Panc1 (cell line): ENCODE measurements at regions not wholly inside any gene's neighbourhood (a gene's known extent, or its start where the extent isn't known, plus 50 kb on each side); places are given as distances from the start of the nearest gene placed in this dataset.

Source experiments
- ATAC-seq: fragments of 200-7000 bp; cut with Tn5 transposase; 2 replicates; pipeline ENCODE4 v1.9.1; 2020; ENCODE audit warnings: mild to moderate bottlenecking, moderate library complexity
- BruUV-seq: library from RNA; stranded (reverse); fragments of 400-500 nt; replicated peaks from 2 replicates; lab custom pipeline; 2021; lab: Mats Ljungman, UMichigan
- CTCF ChIA-PET: fragments of 300-600 bp; sonication (Branson Sonifier 250); formaldehyde crosslinking; loops from one replicate; lab custom pipeline; 2022; ENCODE audit warnings: antibody characterized with exemption; lab: Charles Lee
- POLR2A ChIA-PET: fragments of 300-600 bp; sonication (Branson Sonifier 250); formaldehyde crosslinking; loops from one replicate; lab custom pipeline; 2022; ENCODE audit warnings: antibody characterized with exemption; lab: Charles Lee
- DNase-seq: peaks from one replicate; pipeline ENCODE4 v3.0.0-alpha.2; 2010; ENCODE audit warnings: low read depth, low spot score
- H3K27ac ChIP-seq: 2 replicates; pipeline ENCODE4 v1.5.1; 2011; ENCODE audit warnings: mild to moderate bottlenecking, low read length, inconsistent platforms
- H3K27me3 ChIP-seq: fragments of 200-500 bp; sonication (Bioruptor generic); 2 replicates; pipeline ENCODE4 v1.6.0; 2014; ENCODE audit warnings: low read length, inconsistent platforms; ENCODE audit not compliant: control insufficient read depth, insufficient read depth
- H3K36me3 ChIP-seq: fragments of 200-500 bp; sonication (Bioruptor generic); 2 replicates; pipeline ENCODE4 v1.5.1; 2014; ENCODE audit warnings: inconsistent platforms, mild to moderate bottlenecking, low read length, moderate library complexity; ENCODE audit not compliant: control insufficient read depth, insufficient read depth
- H3K4me1 ChIP-seq: 2 replicates; pipeline ENCODE4 v1.5.1; 2011; ENCODE audit warnings: inconsistent platforms, mild to moderate bottlenecking, low read length, moderate library complexity; ENCODE audit not compliant: control insufficient read depth, insufficient read depth
- H3K4me3 ChIP-seq, 2 experiments: 2 replicates each; pipeline ENCODE4 v1.5.1; 2011 to 2012; ENCODE audit warnings: low read depth in 2 of 2, low read length in 2 of 2, mild to moderate bottlenecking in 2 of 2, inconsistent platforms in 1 of 2, moderate library complexity in 1 of 2
- H3K9me3 ChIP-seq: fragments of 200-500 bp; sonication (Bioruptor generic); 2 replicates; pipeline ENCODE4 v1.5.1; 2014; ENCODE audit warnings: low read depth, mild to moderate bottlenecking, inconsistent platforms, low read length, moderate library complexity; ENCODE audit not compliant: control insufficient read depth, insufficient read depth
- POLR2AphosphoS5 ChIP-seq: IDR thresholded peaks from 2 replicates; pipeline ENCODE4 v1.6.1; 2012; ENCODE audit warnings: mild to moderate bottlenecking, low read depth, low read length, moderate library complexity
- SIN3A ChIP-seq: IDR thresholded peaks from 2 replicates; pipeline ENCODE4 v1.6.1; 2012; ENCODE audit warnings: low read depth, mild to moderate bottlenecking, low read length, moderate library complexity, borderline replicate concordance; ENCODE audit not compliant: insufficient read depth
- TCF7L2 ChIP-seq: IDR thresholded peaks from 2 replicates; pipeline ENCODE4 v1.6.1; 2011; ENCODE audit warnings: mild to moderate bottlenecking, low read depth, low read length, inconsistent platforms
- in situ Hi-C: cut with HindIII; loops from 2 replicates; pipeline ENCODE4 v1.10.0; 2016; ENCODE audit warnings: low sequenced_read_pairs, low pct_unique_long_range_greater_than_20kb
- intact Hi-C: fragments of 100-400 bp; cut with micrococcal nuclease; formaldehyde crosslinking; loops from one replicate; pipeline ENCODE4 v1.10.0; 2022; ENCODE audit not compliant: unreplicated experiment
- TF ChIP-seq, protein P1 (sequence below), 2 experiments: IDR thresholded peaks; 2 replicates each; pipeline ENCODE4 v1.6.1; 2011 to 2012; ENCODE audit warnings: low read depth in 2 of 2, control low read depth in 1 of 2, low read length in 1 of 2, mild to moderate bottlenecking in 1 of 2, moderate library complexity in 1 of 2; ENCODE audit not compliant: insufficient read depth in 1 of 2
- TF ChIP-seq, protein P2 (sequence below): fragments of 450-650 bp; IDR thresholded peaks from 2 replicates; pipeline ENCODE4 v1.5.1; 2017; ENCODE audit warnings: mild to moderate bottlenecking

DNA sequence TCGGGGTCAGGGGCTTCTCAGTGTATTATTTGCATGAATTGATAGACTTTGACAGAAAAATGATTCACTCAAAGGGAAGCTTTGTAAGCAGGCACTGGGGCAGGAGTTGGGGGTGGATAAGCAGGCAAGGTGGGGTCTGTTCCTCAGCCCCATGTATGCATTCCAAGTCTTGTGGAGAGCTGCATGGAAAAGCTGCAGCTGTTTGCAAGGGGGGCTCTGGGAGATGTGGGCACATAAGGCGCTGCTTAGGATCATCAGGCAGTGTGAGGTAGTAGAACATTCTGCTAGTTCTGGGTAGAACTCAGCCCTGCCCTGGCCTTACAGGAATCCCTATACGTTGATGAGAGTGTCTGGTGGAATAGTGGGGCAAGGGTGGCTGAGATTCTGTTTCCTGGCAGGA lies 154.2 kb upstream of the LRIG1 start:
- POLR2A ChIA-PET = no interaction called here
- no TSS peak for BruUV-seq
- Histone ChIP-seq H3K4me3 (no peak overlapping the region), H3K4me1 (no peaks in the 10 kb centered on the region), H3K36me3 (no peaks in the 10 kb centered on the region), H3K27me3 (no peaks in the 10 kb centered on the region), H3K9me3 (no peaks in the 10 kb centered on the region), H3K27ac (no peak overlapping the region)
- ATAC-seq (no peak), DNase-seq (no peak)
- TF ChIP-seq, protein P1, sequence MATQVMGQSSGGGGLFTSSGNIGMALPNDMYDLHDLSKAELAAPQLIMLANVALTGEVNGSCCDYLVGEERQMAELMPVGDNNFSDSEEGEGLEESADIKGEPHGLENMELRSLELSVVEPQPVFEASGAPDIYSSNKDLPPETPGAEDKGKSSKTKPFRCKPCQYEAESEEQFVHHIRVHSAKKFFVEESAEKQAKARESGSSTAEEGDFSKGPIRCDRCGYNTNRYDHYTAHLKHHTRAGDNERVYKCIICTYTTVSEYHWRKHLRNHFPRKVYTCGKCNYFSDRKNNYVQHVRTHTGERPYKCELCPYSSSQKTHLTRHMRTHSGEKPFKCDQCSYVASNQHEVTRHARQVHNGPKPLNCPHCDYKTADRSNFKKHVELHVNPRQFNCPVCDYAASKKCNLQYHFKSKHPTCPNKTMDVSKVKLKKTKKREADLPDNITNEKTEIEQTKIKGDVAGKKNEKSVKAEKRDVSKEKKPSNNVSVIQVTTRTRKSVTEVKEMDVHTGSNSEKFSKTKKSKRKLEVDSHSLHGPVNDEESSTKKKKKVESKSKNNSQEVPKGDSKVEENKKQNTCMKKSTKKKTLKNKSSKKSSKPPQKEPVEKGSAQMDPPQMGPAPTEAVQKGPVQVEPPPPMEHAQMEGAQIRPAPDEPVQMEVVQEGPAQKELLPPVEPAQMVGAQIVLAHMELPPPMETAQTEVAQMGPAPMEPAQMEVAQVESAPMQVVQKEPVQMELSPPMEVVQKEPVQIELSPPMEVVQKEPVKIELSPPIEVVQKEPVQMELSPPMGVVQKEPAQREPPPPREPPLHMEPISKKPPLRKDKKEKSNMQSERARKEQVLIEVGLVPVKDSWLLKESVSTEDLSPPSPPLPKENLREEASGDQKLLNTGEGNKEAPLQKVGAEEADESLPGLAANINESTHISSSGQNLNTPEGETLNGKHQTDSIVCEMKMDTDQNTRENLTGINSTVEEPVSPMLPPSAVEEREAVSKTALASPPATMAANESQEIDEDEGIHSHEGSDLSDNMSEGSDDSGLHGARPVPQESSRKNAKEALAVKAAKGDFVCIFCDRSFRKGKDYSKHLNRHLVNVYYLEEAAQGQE (IDR thresholded peaks at IDR 0.05; ENCODE audit: insufficient read depth in 1 of 2, low read depth in 2 of 2, low read length in 1 of 2) = no peak
- TF ChIP-seq POLR2AphosphoS5 (no peak), SIN3A (no peak), TCF7L2 (no peak)
- TF ChIP-seq, protein P2, sequence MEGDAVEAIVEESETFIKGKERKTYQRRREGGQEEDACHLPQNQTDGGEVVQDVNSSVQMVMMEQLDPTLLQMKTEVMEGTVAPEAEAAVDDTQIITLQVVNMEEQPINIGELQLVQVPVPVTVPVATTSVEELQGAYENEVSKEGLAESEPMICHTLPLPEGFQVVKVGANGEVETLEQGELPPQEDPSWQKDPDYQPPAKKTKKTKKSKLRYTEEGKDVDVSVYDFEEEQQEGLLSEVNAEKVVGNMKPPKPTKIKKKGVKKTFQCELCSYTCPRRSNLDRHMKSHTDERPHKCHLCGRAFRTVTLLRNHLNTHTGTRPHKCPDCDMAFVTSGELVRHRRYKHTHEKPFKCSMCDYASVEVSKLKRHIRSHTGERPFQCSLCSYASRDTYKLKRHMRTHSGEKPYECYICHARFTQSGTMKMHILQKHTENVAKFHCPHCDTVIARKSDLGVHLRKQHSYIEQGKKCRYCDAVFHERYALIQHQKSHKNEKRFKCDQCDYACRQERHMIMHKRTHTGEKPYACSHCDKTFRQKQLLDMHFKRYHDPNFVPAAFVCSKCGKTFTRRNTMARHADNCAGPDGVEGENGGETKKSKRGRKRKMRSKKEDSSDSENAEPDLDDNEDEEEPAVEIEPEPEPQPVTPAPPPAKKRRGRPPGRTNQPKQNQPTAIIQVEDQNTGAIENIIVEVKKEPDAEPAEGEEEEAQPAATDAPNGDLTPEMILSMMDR = no peak
- intact Hi-C loops (no loop called here), in situ Hi-C loops (no loop called here)
- CTCF ChIA-PET = no interaction called here

DNA sequence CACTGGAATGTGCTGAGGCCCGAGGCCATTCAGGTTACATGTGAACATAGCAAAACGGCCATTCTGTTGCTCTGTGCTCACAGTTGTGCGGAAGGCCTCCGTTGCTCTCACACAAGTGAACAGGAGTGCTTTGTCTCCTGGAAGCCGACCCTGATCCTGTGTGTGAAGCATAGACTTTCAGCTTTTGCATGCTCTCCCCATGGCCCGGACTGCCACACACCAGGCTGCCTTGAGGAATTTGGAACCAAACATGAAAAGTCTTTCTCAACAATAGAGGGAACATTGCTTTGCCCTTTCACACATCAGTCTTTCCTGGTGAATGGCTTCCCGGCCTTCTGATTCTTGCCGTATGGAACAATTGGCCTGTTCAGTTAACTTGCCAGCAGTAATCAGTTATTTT lies 154.8 kb upstream of the LRIG1 start:
- no peak for DNase-seq
- no peak overlapping the region for H3K4me3 ChIP-seq
- H3K9me3 ChIP-seq = no peaks in the 10 kb centered on the region
- ChIA-PET POLR2A (no interaction called here), CTCF (no interaction called here)
- no peaks in the 10 kb centered on the region for H3K36me3 ChIP-seq
- BruUV-seq = no TSS peak
- intact Hi-C loops (no loop called here), in situ Hi-C loops (no loop called here)
- H3K27ac ChIP-seq = no peak overlapping the region
- TF ChIP-seq, protein P2 = no peak
- TF ChIP-seq SIN3A = no peak
- TF ChIP-seq POLR2AphosphoS5 = no peak
- TF ChIP-seq, protein P1 (IDR thresholded peaks at IDR 0.05; ENCODE audit: insufficient read depth in 1 of 2, low read depth in 2 of 2, low read length in 1 of 2) = no peak
- TF ChIP-seq TCF7L2 = no peak
- H3K27me3 ChIP-seq = no peaks in the 10 kb centered on the region
- ATAC-seq = no peak
- H3K4me1 ChIP-seq = no peaks in the 10 kb centered on the region
